ENCODE measurements at regions not wholly inside any gene's neighbourhood (a gene's known extent, or its start where the extent isn't known, plus 50 kb on each side); places are given as distances from the start of the nearest gene placed in this dataset.
"Not testable (repeated sequence)": the region's sequence is repeated elsewhere in the genome, so short reads cannot be mapped to it uniquely, and the experiment has no call there.

GRCh38 chr14:56431013-56431412, 148.6 kb upstream of the TMEM260 start:
- no peaks in the 10 kb centered on the region for H3K9me3 Mint-ChIP-seq (ENCODE audit: unreplicated experiment)

GRCh38 chr14:56449670-56450213, 129.9 kb upstream of the TMEM260 start:
- DNase-seq (ENCODE audit: low spot score) = no peak
- no peaks in the 10 kb centered on the region for H3K4me1 Mint-ChIP-seq (ENCODE audit: unreplicated experiment)
- H3K9me3 Mint-ChIP-seq (ENCODE audit: unreplicated experiment) = peaks cover 13% of the 10 kb centered on the region
- H3K27ac Mint-ChIP-seq (ENCODE audit: unreplicated experiment) = no peak overlapping the region
- peaks cover 9% of the 10 kb centered on the region for H3K36me3 Mint-ChIP-seq (ENCODE audit: low read depth, unreplicated experiment)
- no peak for TF ChIP-seq CTCF (IDR thresholded peaks at IDR 0.05; ENCODE audit: unreplicated experiment)
- no peak overlapping the region for H3K4me3 Mint-ChIP-seq (ENCODE audit: unreplicated experiment)
- peaks cover 6% of the 10 kb centered on the region for H3K27me3 Mint-ChIP-seq (ENCODE audit: unreplicated experiment)

More at GRCh38 chr14:56431013-56431412, 148.6 kb upstream of the TMEM260 start:
- Mint-ChIP-seq H3K27ac (ENCODE audit: unreplicated experiment) (no peak overlapping the region), H3K36me3 (ENCODE audit: low read depth, unreplicated experiment) (no peaks in the 10 kb centered on the region), H3K4me1 (ENCODE audit: unreplicated experiment) (no peaks in the 10 kb centered on the region), H3K4me3 (ENCODE audit: unreplicated experiment) (no peak overlapping the region), H3K27me3 (ENCODE audit: unreplicated experiment) (no peaks in the 10 kb centered on the region)
- no peak for DNase-seq (ENCODE audit: low spot score)
- no peak for TF ChIP-seq CTCF (IDR thresholded peaks at IDR 0.05; ENCODE audit: unreplicated experiment)

- no peak for TF ChIP-seq CTCF (IDR thresholded peaks at IDR 0.05; ENCODE audit: unreplicated experiment)
- no peak for DNase-seq (ENCODE audit: low spot score)
- Mint-ChIP-seq H3K9me3 (ENCODE audit: unreplicated experiment) (peaks cover 8% of the 10 kb centered on the region), H3K36me3 (ENCODE audit: low read depth, unreplicated experiment) (peaks cover 5% of the 10 kb centered on the region), H3K27ac (ENCODE audit: unreplicated experiment) (no peak overlapping the region), H3K27me3 (ENCODE audit: unreplicated experiment) (peaks cover 4% of the 10 kb centered on the region), H3K4me1 (ENCODE audit: unreplicated experiment) (no peaks in the 10 kb centered on the region), H3K4me3 (ENCODE audit: unreplicated experiment) (no peak overlapping the region)
Measured at GRCh38 chr14:56452940-56453339, 126.7 kb upstream of the TMEM260 start.

- H3K9me3 Mint-ChIP-seq (ENCODE audit: unreplicated experiment); H3K36me3 Mint-ChIP-seq (ENCODE audit: low read depth, unreplicated experiment): not testable (repeated sequence)
Measured at GRCh38 chr14:56454680-56455079, 124.9 kb upstream of the TMEM260 start.

GRCh38 chr14:56460469-56460868, 119.1 kb upstream of the TMEM260 start:
- H3K27ac Mint-ChIP-seq (ENCODE audit: unreplicated experiment) = no peak overlapping the region
- TF ChIP-seq CTCF (IDR thresholded peaks at IDR 0.05; ENCODE audit: unreplicated experiment) = no peak
- DNase-seq (ENCODE audit: low spot score) = no peak
- H3K4me1 Mint-ChIP-seq (ENCODE audit: unreplicated experiment) = peaks cover 4% of the 10 kb centered on the region
- H3K9me3 Mint-ChIP-seq (ENCODE audit: unreplicated experiment) = no peaks in the 10 kb centered on the region
- no peak overlapping the region for H3K4me3 Mint-ChIP-seq (ENCODE audit: unreplicated experiment)
- H3K27me3 Mint-ChIP-seq (ENCODE audit: unreplicated experiment) = no peaks in the 10 kb centered on the region
- no peaks in the 10 kb centered on the region for H3K36me3 Mint-ChIP-seq (ENCODE audit: low read depth, unreplicated experiment)

More at GRCh38 chr14:56454680-56455079, 124.9 kb upstream of the TMEM260 start:
- H3K4me3 Mint-ChIP-seq (ENCODE audit: unreplicated experiment); H3K27ac Mint-ChIP-seq (ENCODE audit: unreplicated experiment); H3K4me1 Mint-ChIP-seq (ENCODE audit: unreplicated experiment); H3K27me3 Mint-ChIP-seq (ENCODE audit: unreplicated experiment); DNase-seq (ENCODE audit: low spot score): not testable (repeated sequence)
